Iris pigment epithelial cell (primary cell): ENCODE measurements at regions not wholly inside any gene's neighbourhood (a gene's known extent, or its start where the extent isn't known, plus 50 kb on each side); places are given as distances from the start of the nearest gene placed in this dataset.
"Not testable (repeated sequence)": the region's sequence is repeated elsewhere in the genome, so short reads cannot be mapped to it uniquely, and the experiment has no call there.

Source experiments
- DNase-seq: peaks from one replicate; pipeline ENCODE4 v3.0.0-alpha.2; 2011; ENCODE audit warnings: low read depth

DNA sequence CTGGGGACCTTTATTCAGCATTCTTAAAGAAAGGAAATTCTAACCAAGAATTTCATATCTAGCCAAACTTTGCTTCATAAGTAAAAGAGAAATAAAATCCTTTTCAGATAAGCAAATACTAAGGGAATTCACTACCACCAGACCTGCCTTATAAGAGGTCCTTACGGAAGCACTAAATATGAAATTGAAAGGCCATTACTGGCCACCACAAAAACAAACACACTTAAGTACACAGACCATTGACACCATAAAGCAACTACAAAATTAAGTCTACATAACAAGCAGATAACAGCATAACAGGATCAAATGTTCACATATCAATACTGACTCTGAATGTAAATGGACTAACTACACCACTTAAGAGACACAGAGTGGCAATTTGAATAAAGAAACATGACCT, 361.4 kb upstream of the POU5F2 start:
- no peak for DNase-seq

DNA sequence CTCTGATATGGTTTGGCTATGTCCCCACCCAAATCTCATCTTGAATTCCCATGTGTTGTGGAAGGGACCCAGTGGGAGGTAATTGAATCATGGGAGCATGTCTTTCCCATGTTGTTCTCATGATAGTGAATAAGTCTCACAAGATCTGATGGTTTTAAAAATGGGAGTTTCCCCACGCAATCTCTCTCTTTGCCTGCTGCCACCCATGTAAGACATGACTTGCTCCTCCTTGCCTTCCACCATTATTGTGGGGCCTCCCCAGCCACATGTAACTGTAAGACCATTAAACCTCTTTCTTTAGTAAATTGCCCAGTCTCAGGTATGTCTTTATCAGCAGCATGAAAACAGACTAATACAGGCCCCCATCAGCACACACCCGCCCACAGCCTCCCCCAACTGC, 356.0 kb upstream of the POU5F2 start:
- not testable (repeated sequence) for DNase-seq

DNA sequence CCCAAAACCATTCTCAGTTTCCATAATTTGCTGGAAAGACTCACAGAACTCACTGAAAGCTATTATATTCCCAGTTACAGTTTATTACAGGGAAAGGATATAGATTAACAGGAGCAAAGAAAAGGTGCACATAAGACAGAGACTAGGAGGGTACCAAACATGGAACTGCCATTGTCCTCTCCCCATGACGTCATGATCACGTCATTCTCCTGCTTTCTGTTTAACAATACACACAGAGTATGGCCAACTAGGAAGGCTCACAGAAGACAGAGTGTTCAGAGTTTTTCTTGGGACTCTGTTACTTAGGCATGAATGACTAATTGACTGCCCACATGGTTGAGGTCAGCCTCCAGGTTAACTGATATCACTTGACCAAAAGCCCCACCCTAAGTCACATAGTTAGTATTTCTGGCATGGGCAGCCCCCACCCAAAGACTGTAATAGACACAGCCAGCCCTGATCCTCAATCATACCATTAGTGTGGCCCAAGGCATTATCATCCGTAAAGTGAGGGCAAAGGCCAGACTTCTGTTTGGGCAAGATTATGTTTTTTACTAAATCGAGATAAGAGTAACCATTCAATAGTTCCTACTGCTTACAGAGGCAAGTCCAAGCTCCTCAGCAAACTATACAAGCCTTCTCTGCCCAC, 353.5 kb upstream of the POU5F2 start:
- no peak for DNase-seq

DNA sequence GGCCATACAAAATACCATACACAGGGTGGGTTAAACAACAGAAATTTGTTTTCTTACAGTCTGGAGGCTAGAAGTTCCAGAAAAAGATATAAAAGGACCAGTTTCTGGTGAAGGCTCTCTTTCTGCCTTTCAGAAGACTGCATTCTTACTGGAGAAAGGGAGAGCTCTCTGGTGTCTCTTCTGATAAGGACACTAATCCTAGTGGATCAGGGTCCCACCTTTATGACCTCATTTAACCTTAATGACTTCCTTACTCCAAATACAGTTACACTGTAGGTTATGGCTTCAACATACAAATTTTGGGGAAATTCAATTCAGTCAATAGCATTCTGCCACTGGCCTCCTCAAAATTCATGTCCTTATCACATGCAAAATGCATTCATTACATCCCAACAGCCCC, 351.9 kb upstream of the POU5F2 start:
- DNase-seq = no peak

DNA sequence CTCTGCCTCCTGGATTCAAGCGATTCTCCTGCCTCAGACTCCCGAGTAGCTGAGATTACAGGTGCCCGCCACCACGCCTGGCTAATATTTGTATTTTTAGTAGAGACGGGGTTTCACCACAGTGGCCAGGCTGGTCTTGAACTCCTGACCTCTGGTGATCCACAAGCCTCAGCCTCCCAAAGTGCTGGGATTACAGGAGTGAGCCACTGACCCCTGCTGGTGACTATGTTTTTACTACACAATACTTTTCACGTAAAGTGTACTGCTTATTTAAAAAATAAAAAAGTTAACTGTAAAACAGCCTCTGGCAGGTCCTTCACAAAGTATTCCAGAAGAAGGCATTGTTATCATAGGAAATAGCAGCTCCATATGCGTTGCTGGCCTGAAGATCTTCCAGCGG, 345.2 kb upstream of the POU5F2 start:
- DNase-seq = peak; percentile 39

DNA sequence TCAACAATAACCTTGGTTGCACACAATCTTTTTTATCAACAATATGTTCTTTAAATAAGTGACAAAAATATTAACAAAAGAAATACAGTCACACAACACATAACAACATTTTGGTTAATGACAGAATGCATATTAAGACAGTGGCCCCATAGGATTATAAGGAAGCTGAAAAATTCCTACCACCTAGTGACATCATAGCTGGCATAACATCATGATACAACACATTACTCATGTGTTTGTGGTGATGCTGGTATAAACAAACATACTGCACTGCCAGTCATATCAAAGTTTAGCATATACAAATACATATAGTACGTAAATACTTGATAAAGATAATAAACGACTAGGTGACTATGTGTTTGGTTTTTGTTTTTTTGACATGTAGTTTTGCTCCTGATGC, 344.8 kb upstream of the POU5F2 start:
- no peak for DNase-seq

DNA sequence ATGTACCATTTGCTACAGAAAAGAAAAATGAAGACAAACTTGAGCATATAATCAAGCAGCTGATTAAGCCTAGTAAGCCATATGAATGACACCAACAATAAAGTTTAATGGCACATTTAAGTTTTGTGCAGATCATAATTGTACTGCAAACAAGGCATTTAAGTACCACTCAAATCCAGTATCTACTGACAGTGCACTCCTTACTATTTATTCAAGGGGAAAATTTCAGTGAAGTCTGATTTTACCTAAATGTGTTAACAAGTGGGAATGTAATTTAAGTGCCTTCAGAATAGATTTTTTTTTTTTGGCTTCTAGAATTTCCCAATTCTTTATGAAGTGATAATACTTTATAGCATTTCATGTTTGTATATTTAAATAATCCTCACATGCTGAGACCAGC, 341.0 kb upstream of the POU5F2 start:
- no peak for DNase-seq

DNA sequence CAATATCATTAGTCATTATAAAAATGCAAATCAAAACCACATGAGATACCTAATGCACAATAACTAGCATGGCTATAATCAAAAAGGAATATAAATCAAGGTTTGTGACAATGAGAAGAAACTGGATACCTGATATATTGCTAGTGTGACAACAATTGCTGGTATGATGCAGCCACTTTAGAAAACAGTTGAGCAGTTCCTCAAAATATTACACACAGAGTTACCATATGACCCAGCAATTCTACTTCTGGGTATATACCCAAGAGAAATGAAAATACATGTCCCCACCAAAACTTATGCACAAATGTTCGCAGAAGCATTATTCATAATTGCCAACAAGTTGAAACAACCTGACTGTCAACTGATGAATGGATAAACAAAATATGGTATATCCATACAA, 339.7 kb upstream of the POU5F2 start:
- no peak for DNase-seq

DNA sequence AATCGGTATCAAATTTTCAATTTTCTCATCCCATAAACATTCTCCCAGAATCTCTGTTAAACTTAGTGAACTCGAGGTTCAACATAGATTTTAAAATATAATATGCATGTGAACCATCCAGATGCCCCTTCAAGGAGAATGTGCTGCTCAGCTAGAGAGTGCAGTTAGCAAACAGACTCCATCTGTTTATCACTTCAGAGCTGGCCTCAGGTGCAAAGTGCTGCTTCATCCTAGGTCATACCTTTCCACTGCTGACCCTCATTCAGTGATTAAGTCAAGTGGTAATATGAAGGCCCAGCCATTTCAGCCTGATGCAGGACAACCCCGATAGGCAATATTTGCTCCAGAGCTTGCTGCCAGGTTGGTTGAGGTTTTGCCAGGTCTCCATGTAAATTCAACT, 339.0 kb upstream of the POU5F2 start:
- no peak for DNase-seq

DNA sequence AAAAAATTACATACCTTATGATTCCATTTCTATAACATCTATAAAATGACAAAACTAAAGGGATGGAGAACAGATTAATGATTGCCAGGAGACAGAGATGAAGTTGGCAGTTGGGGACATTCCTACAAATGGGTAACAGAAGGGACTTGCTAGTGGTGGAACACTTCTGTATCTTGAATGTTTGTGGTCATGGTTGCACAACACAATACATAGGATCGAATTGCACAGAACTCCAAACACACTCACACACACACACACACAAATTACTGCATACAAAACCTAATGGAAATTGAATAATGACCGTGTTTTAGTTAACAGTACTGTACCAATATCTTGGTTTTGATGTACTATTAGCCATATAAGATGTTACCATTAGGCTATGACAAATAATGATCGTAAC, 330.7 kb upstream of the POU5F2 start:
- peak; percentile 56 for DNase-seq

DNA sequence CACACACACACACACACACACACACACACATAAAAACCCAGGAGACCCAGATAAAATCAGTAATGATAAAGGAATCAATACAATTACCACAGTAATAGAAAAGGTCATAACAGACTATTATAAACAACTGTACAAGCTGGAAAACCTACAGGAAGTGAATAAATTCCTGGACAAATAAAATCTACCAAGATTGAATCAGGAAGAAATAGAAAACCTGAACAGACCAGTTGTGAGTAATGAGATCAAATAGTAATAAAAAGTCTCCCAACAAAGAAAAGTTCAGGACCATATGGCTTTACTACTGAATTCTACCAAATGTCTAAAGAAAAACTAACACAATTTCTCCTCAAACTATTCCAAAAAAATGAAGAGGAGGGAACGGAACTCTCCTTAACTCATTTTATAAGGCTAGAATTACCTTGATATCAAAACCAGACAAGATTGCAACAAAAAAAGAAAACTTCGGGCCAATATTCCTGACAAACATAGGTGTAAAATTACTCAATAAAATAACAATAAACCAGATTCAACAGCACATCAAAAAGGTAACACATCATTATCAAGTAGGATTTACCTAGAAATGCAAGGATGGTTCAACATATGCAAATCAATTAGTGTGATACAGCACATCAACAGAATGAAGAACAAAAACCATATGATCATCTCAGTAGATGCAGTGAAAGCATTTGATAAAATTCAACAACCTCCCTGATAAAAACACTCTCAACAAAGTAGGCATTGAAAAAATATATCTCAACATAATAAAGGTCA, 325.2 kb upstream of the POU5F2 start:
- no peak for DNase-seq

DNA sequence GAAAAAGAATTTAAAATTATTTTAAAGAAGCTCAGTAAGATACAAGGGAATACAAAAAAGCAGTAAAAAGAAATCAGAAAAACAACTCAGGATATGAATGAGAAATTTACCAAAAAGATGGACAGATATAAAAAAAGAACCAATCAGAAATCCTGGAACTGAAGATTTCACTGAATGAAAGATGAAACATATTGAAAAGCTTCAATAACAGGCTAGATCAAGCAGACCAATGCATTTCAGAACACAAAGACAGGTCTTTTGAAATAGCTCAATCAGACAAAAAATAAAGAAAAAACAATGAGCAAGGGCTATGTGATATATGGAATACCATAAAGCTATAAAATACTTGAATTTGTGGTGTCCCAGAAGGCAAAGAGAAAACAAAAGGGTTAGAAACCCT, 322.6 kb upstream of the POU5F2 start:
- DNase-seq = no peak

DNA sequence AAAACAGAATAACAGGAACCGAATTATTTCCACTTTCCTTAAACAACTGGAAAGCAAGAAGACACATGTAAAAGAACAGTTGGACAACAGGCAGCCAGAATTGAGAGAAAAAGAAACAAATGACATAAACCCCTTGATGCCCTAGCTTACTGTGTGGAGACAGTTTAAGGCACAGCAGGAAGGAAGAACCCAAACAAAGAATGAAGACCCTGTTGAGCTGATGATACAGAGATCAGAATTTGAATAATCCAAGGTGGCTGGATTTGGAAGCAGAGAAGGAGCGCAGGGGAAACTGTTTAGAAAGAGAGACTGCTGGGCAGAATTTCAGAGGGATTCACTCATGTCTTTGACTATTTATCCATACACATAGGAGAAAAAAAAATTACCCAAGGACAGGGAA, 316.3 kb upstream of the POU5F2 start:
- no peak for DNase-seq

DNA sequence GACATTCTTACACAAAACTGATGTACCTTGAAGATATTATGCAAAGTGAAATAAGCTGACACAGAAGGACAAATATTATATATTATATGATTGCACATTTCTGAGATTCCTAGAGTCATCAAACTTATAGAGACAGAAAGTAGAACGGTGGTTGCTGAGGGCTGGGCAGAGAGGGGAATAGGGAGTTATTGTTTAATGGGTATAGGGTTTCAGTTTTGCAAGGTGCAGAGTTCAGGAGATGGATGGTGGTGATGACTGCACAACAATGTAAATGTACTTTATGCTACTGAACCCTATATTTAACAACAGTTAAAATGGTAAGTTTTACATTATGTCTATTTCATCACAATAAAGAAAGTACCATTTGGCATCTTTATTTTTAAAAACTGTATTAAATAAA, 315.8 kb upstream of the POU5F2 start:
- DNase-seq = no peak

DNA sequence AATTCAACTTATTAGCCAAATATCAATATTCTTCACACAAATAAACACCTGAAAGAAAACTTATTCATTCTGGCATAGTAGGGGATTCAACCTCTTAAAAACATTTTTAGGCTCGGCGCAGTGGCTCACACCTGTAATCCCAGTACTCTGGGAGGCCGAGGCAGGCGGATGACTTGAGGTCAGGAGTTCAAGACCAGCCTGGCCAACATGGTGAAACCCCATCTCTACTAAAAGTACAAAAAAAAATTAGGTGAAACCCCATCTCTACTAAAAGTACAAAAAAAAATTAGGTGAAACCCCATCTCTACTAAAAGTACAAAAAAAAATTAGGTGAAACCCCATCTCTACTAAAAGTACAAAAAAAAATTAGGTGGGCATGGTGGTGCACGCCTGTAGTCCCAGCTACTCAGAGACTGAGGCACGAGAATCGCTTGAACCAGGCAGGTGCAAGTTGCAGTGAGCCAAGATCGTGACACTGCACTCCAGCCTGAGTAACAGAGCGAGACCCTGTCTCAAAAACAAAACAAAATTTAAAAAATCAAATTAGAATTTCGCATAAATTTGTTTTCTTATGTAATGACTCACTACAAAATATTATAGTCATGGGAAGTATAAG, 308.0 kb upstream of the POU5F2 start:
- DNase-seq = not testable (repeated sequence)

DNA sequence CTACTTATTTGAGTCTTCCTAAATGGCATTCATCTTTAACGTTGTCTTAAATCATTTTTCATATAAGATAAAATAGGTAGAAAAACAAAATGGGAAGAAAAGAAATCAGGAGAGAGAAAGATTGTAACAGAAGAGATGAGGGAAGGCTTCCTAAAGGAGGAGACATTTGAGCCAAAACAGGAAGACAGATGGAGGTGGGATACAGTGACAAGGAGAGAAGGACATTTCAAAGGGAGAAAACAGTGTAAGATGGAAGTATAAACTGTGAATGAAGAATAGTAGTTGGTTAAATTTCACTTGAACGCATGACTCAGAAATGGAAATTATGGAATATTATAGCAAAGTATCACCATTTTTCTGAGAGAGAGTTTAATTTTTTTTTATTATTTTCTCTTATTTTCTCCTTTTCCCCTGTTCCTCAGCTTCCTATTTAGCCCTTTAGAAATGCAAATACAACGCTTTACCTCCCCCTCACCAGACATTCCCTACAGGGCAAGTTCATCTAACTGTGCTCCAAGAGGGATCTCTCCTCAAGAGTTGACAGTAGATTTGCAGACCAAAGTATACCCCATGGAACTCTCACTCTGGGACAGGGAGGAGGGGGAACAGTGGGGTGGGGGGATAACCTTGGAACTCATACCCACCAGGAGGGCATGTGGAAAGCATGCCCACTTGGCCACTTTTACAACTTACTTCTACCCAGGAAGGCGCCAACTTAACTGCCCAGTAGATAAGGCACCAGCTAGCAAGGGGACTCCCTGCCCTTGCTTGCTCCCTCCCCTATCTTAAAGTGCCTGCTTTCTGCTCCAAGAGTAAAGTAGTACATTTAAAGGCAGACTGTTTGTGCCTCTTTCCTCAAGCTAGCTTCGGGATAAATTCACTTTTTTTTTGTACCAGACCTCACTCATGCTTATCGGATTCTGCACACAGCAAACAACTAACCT, 304.7 kb upstream of the POU5F2 start:
- no peak for DNase-seq

DNA sequence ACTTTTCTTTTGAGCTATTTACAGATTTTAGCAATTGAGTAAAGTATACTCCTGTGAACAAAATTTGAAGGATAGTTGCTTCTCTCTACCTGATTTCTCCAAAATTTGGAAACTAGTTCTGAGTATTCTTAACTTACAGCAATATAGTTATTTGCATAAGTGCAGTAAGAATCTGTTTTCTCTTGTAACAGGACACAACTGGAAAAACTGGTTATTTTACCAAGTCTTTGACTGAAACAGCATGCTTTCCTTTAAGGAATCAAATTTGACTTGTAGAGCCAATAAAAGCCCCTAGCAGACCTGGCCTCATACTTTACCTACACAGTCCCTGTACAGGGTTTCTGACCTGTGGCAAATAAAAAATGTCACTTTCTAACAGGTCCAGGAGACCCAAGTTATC, 301.9 kb upstream of the POU5F2 start:
- no peak for DNase-seq

DNA sequence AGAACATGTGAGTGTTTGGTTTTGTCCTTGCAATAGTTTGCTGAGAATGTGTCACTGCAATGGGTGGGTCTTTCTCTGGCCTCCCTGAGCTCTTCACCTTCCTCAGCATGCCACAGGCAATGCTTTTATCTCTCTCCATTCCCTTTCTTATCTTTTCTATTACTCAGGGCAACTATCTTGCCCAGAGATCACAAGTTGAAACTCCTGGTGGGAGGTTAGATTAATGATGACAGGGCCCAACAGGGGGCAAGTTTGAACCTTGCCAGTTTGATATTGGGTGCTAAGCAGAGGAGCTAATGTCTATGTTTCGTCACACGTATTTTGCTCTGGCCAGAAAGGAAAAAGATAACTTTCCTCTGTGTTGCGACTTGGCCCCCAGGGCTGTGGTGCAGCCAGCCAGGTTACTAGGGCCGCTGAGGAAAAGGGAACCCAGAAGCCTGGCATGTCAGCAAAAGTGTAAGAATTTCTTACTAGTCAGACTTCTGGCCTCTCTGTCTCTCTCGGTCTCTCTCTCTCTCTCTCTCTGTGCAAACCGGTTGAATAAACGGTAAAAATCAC, 299.3 kb upstream of the POU5F2 start:
- DNase-seq = no peak

DNA sequence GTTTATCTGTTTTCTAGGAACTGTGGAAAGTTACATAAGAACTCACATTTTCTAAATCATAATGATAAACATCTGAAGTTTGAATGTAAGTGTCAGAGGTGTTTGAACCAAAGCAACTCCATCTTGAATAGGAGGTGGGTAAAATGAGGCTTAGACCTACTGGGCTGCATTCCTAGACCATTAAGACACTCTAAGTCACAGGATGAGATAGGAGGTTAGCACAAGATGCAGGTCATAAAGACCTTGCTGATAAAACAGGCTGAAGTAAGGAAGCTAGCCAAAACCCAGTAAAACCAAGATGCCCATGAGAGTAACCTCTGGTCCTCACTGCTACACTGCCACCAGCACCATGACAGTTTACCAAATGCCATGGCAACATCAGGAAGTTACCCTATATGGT, 297.7 kb upstream of the POU5F2 start:
- DNase-seq = no peak

DNA sequence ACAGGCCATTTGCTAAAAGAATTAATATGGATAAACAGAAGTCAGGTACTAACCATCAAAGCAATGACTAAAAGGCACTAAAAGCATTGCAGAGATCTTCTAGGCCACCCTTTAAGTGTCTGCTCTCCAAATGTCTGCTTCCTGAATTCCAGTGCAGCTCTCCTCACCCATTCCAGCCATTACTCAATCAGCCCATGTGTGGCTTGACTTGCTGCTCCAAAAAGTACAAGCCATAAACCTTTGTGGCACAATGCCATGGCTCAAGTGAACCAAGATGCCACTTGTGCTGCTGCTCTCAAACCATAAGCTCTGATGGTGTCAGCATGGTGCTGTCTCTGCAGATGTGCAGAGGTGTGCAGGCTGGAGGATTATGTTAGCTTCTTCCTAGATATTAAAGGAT, 290.2 kb upstream of the POU5F2 start:
- peak; percentile 13 for DNase-seq

DNA sequence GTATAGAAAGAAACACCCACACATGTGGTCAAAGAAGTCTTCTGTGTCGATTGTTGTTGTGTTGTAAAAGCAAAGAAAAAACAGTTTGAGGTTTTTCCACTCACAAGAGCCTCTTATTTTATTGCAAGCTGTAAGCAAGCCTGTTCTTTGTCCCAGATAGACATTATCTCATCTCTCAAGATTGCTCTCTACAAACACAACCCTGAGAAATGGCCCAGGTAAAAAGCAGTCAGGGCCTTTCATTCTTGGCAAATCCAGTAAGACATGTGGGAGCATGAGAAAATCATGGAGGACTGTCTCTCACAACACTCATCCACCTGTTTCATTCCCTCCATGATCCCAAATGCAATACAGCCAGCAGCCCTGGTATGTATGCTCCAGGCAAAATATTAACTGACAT, 286.6 kb upstream of the POU5F2 start:
- DNase-seq = peak; percentile 19

DNA sequence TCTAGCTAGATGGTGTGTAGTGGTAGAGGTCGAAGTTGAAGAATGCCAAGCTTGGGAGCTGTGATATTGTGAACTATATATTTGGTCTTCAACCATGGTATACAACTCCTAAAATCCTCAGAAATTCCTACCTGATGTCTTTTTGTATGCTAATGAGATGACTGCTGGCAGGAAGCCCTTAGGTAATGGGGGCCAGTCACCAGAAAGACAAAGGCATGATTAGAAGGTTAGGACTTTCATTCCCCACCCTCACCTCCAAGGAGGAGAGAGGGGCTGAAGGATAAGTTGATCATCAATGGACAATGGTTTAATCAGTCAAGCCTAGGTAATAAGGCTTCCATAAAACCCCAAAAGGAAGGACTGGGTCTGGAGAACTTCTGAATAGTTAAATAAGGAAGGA, 285.7 kb upstream of the POU5F2 start:
- DNase-seq = no peak
